DOHH2 (cell line): ENCODE measurements at regions not wholly inside any gene's neighbourhood (a gene's known extent, or its start where the extent isn't known, plus 50 kb on each side); places are given as distances from the start of the nearest gene placed in this dataset.

ENCODE experiments used
- EZH2phosphoT487 ChIP-seq: fragments of 200-600 bp; sonication (generic); IDR thresholded peaks from 2 replicates; pipeline ENCODE4 v1.6.1; 2017; ENCODE audit warnings: borderline replicate concordance, mild to moderate bottlenecking, antibody characterized with exemption, low read length, moderate library complexity, mixed read lengths
- TF ChIP-seq, protein P1 (sequence below): fragments of 200-600 bp; sonication (generic); IDR thresholded peaks from one replicate; pipeline ENCODE4 v1.5.1; 2014; ENCODE audit warnings: antibody characterized with exemption, mild to moderate bottlenecking, low read depth, low read length; ENCODE audit not compliant: poor library complexity, severe bottlenecking

DNA sequence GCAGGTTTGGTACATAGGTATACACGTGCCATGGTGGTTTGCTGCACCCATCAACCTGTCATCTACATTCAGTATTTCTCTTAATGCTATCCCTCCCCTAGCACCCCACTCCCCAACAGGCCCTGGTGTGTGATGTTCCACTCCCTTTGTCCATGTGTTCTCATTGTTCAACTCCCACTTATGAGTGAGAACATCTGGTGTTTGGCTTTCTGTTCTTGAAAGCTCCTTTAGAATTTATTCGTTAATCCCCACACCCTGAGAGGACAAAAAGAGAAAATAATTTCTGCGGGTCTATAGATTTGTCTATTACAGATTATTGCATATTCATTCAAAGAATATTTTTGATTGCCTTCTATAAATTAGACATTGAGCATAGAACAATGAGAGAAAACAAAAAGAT is 455.5 kb downstream of the PLPP3 start:
- TF ChIP-seq, protein P1, sequence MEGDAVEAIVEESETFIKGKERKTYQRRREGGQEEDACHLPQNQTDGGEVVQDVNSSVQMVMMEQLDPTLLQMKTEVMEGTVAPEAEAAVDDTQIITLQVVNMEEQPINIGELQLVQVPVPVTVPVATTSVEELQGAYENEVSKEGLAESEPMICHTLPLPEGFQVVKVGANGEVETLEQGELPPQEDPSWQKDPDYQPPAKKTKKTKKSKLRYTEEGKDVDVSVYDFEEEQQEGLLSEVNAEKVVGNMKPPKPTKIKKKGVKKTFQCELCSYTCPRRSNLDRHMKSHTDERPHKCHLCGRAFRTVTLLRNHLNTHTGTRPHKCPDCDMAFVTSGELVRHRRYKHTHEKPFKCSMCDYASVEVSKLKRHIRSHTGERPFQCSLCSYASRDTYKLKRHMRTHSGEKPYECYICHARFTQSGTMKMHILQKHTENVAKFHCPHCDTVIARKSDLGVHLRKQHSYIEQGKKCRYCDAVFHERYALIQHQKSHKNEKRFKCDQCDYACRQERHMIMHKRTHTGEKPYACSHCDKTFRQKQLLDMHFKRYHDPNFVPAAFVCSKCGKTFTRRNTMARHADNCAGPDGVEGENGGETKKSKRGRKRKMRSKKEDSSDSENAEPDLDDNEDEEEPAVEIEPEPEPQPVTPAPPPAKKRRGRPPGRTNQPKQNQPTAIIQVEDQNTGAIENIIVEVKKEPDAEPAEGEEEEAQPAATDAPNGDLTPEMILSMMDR = no peak
- TF ChIP-seq EZH2phosphoT487 = no peak
